Transverse colon (tissue), 4 donors: ENCODE measurements at regions not wholly inside any gene's neighbourhood (a gene's known extent, or its start where the extent isn't known, plus 50 kb on each side); places are given as distances from the start of the nearest gene placed in this dataset.

Source experiments
- DNase-seq: peaks from one replicate; pipeline ENCODE4 v3.0.0-alpha.2; 2019
- H3K27ac ChIP-seq, 4 donors: fragments of 200-600 bp; sonication (generic); 2 replicates each; pipeline ENCODE4 v1.5.1; 2016 to 2018; ENCODE audit warnings: inconsistent platforms in 4 of 4
- H3K27me3 ChIP-seq: fragments of 200-600 bp; sonication (generic); 2 replicates; pipeline ENCODE4 v1.5.1; 2017; ENCODE audit warnings: inconsistent platforms
- H3K36me3 ChIP-seq, 4 donors: fragments of 200-600 bp; sonication (generic); 2 replicates each; pipeline ENCODE4 v1.5.1; 2017 to 2019; ENCODE audit warnings: inconsistent platforms in 4 of 4
- H3K4me1 ChIP-seq, 4 donors: fragments of 200-600 bp; sonication (generic); 2 replicates each; pipeline ENCODE4 v1.5.1; 2017 to 2020; ENCODE audit warnings: inconsistent platforms in 4 of 4
- H3K4me3 ChIP-seq, 4 donors: fragments of 200-600 bp; sonication (generic); 1 replicate in 1 of 4; 2 replicates in 3 of 4; pipeline versions ENCODE4 v1.5.1 to v1.6.1; 2017 to 2019; ENCODE audit warnings: inconsistent platforms in 4 of 4
- H3K9me3 ChIP-seq, 2 donors: fragments of 200-600 bp; sonication (generic); 2 replicates each; pipeline ENCODE4 v1.5.1; 2017 to 2019; ENCODE audit warnings: inconsistent platforms in 2 of 2
- CTCF ChIP-seq, 5 experiments: fragments of 200-600 bp in 3 of 5; fragments of 450-650 bp in 2 of 5; sonication (generic) in 3 of 5; IDR thresholded peaks; 1 replicate in 2 of 5; 2 replicates in 3 of 5; pipeline ENCODE4 v1.5.1; 2016 to 2017; ENCODE audit warnings: antibody characterized with exemption in 5 of 5, inconsistent platforms in 3 of 5, mild to moderate bottlenecking in 2 of 5, moderate library complexity in 1 of 5
- EP300 ChIP-seq: sonication (generic); formaldehyde crosslinking; IDR thresholded peaks from one replicate; pipeline ENCODE4 v1.6.1; 2017; ENCODE audit warnings: antibody characterized with exemption, low read depth
- POLR2A ChIP-seq: fragments of 450-650 bp; IDR thresholded peaks from one replicate; pipeline ENCODE4 v1.6.1; 2016; ENCODE audit warnings: antibody characterized with exemption, mild to moderate bottlenecking, moderate library complexity
- POLR2AphosphoS5 ChIP-seq, 3 donors: sonication (generic); formaldehyde crosslinking; IDR thresholded peaks; one replicate each; pipeline ENCODE4 v1.6.1; 2016; ENCODE audit warnings: antibody characterized with exemption in 3 of 3
- WGBS, 2 donors: methylation state at CpG; one replicate each; pipeline ENCODE4 v1.1.5; 2018; ENCODE audit warnings: low coverage in 1 of 2; 5-methylcytosine and 5-hydroxymethylcytosine counted together
- in situ Hi-C, 4 donors: fragments of 200-750 bp; cut with MboI; loops; one replicate each; pipeline versions ENCODE4 v1.15.0 to v1.15.1; 2017; ENCODE audit warnings: low sequenced_read_pairs in 3 of 4, low pct_ligation_motif_present in 1 of 4, low pct_unique_long_range_greater_than_20kb in 1 of 4
- intact Hi-C: fragments of 100-400 bp; cut with DNase I; formaldehyde crosslinking; loops from one replicate; pipeline ENCODE4 v1.15.1; 2023; ENCODE audit warnings: low total_unique reads

DNA sequence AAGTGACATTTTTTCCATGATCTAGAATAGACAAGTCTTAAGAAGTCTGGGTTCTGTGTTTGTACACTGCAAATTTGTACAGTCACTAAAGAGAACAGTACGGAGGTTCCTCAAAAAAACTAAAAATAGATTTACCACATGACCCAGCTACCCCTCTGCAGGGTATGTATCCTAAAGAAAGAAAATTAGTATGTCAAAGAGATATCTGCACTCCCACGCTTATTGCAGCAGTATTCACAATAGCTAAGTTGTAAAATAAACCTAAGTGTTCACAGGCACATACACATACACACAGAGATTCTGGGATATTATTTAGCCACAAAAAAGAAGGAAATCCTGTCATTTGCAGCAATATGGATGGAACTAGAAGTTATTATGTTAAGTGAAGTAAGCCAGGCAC is 120.4 kb downstream of the ZIC1 start:
- H3K36me3 ChIP-seq, result no peaks in the 10 kb centered on the region
- peaks cover 0 to 5% of the 10 kb centered on the region in 2 donors for H3K9me3 ChIP-seq
- TF ChIP-seq EP300 (no peak), POLR2A (no peak)
- DNase-seq, result no peak
- 63 to 78% methylated on average over 2 of the region's 2 CpGs for WGBS, 2 donors
- H3K4me3 ChIP-seq, result no peak overlapping the region
- intact Hi-C loops, result no loop called here
- no peaks in the 10 kb centered on the region for H3K27me3 ChIP-seq
- in situ Hi-C loops, result no loop called here
- no peak overlapping the region for H3K27ac ChIP-seq
- no peaks in the 10 kb centered on the region for H3K4me1 ChIP-seq

DNA sequence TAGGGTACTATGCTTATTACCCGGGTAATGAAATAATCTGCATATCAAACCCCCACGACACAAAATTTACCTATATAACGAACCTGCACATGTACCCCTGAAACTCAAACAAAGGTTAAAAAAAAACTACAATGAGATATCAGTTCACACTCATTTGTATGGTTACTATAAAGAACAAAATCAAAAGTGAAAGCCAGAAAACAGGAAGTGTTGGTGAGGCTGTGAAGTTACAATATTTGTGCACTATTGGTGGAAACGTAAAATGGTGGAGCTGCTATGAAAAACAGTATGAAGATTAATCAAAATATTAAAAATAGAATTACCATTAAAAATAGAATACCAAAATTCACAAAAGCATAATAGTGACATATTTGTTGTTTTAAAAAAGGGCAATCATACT is 128.9 kb downstream of the ZIC1 start:
- DNase-seq, result no peak
- intact Hi-C loops, result no loop called here
- Histone ChIP-seq H3K9me3 (peaks cover 10 to 15% of the 10 kb centered on the region in 2 donors), H3K4me1 (no peaks in the 10 kb centered on the region), H3K36me3 (no peaks in the 10 kb centered on the region), H3K27me3 (no peaks in the 10 kb centered on the region), H3K27ac (no peak overlapping the region), H3K4me3 (no peak overlapping the region)
- TF ChIP-seq CTCF (IDR thresholded peaks at IDR 0.05) (no peak), POLR2A (no peak), POLR2AphosphoS5 (IDR thresholded peaks at IDR 0.05) (no peak), EP300 (no peak)
- in situ Hi-C loops, result no loop called here
- WGBS, 2 donors, result 65 to 72% methylated on average over 4 of the region's 4 CpGs

GRCh38 chr3:147540921-147541320 is 131.8 kb downstream of the ZIC1 start:
- H3K27ac ChIP-seq, result no peak overlapping the region
- H3K27me3 ChIP-seq, result no peaks in the 10 kb centered on the region
- no peak overlapping the region for H3K4me3 ChIP-seq
- H3K36me3 ChIP-seq, result no peaks in the 10 kb centered on the region
- H3K4me1 ChIP-seq, result no peaks in the 10 kb centered on the region
- no peak for DNase-seq
- intact Hi-C loops (no loop called here), in situ Hi-C loops (no loop called here)
- H3K9me3 ChIP-seq, result peaks cover 10 to 15% of the 10 kb centered on the region in 2 donors
- TF ChIP-seq POLR2AphosphoS5 (IDR thresholded peaks at IDR 0.05) (no peak), CTCF (IDR thresholded peaks at IDR 0.05) (no peak), EP300 (no peak), POLR2A (no peak)

DNA sequence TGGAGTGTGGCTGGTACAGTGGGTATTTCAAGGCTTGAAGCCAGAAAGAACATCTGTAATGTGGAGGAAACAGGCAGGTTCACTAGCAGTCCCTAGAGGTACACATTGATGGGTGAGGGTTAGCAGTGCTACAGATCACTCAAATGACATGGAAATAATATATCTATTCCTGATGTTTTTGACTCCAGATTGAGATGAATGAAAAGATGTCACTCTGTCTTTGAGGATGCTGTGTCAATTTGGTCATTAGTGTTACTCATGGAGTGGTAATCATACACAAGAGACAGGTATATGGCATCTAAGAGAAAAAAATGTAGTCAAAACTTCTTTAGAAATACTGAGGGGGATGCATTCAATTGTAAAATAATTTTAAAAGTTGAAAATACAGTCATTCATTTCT is 135.1 kb downstream of the ZIC1 start:
- H3K9me3 ChIP-seq, result peaks cover 10 to 15% of the 10 kb centered on the region in 2 donors
- intact Hi-C loops, result no loop called here
- H3K27ac ChIP-seq, result no peak overlapping the region
- no peaks in the 10 kb centered on the region for H3K27me3 ChIP-seq
- in situ Hi-C loops, result no loop called here
- H3K4me3 ChIP-seq, result no peak overlapping the region
- H3K4me1 ChIP-seq, result no peaks in the 10 kb centered on the region
- H3K36me3 ChIP-seq, result no peaks in the 10 kb centered on the region
- no peak for DNase-seq
- TF ChIP-seq EP300, result no peak
- no peak for TF ChIP-seq POLR2A
- no peak for TF ChIP-seq POLR2AphosphoS5 (IDR thresholded peaks at IDR 0.05)
- TF ChIP-seq CTCF (IDR thresholded peaks at IDR 0.05), result no peak

DNA sequence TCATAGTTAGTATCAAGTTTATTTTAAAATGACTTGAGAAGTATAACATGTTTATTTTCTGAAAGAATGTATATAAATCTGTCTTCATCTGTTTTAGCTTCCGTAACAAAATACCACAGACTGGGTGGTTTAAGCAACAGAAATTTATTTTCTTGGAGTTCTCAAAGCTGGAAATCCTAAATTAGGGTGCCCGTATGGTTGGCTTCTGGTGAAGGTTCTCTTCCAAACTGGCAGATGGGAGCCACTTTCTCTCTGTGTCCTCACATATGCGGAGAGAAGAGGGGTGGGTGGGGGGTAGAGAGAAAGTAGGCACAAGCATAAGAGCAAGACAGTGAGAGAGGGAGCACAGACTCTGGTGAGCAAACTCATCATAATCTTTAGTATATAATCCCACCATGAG is 142.3 kb downstream of the ZIC1 start:
- in situ Hi-C loops, result no loop called here
- H3K4me3 ChIP-seq, result no peak overlapping the region
- intact Hi-C loops, result no loop called here
- WGBS, 2 donors, result 71 to 82% methylated on average over 3 of the region's 3 CpGs
- no peaks in the 10 kb centered on the region for H3K9me3 ChIP-seq
- no peak overlapping the region for H3K27ac ChIP-seq
- no peaks in the 10 kb centered on the region for H3K4me1 ChIP-seq
- no peak for DNase-seq
- H3K36me3 ChIP-seq, result no peaks in the 10 kb centered on the region
- no peaks in the 10 kb centered on the region for H3K27me3 ChIP-seq
- TF ChIP-seq POLR2A (no peak), POLR2AphosphoS5 (IDR thresholded peaks at IDR 0.05) (no peak), CTCF (IDR thresholded peaks at IDR 0.05) (no peak), EP300 (no peak)
